GM12872 (cell line): ENCODE measurements at regions not wholly inside any gene's neighbourhood (a gene's known extent, or its start where the extent isn't known, plus 50 kb on each side); places are given as distances from the start of the nearest gene placed in this dataset.

ENCODE experiments used
- TF ChIP-seq, protein P1 (sequence below): IDR thresholded peaks from 3 replicates; pipeline ENCODE4 v1.5.1; 2011; ENCODE audit warnings: low read depth, mild to moderate bottlenecking, low read length, moderate library complexity; ENCODE audit not compliant: insufficient read depth

DNA sequence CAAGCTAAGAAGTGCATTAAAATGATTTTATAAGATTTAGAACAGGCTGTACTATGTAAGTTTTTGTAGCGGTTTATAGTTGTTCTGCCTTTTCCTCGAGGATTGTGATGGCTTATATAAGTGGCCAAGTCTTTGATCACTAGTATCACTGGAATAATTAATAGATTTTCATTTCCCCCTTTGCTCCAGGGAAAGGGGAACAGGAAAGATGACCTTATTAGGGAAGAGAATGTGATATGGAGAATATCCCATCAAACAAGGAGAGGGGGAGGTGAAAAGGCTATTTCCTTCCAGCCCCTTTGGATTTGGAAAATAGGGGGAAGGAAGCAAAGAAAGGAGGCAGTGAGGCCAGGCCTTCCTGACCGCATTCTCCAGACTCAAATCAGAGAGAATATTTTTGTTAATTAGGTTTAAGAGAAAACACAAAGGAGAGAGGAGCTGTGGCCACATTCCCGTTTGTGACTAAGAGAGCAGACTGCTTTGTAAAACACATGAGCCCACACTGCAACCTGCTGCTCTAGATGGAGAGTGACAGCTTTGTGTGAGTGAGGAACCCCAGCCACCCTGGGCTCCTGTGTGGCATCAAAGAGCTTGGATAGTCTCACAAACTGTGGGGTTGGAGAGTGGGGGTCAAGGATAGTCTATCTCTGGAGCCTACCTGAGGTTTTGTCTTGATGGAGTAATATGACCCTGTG is 359.5 kb downstream of the DTWD2 start:
- TF ChIP-seq, protein P1, sequence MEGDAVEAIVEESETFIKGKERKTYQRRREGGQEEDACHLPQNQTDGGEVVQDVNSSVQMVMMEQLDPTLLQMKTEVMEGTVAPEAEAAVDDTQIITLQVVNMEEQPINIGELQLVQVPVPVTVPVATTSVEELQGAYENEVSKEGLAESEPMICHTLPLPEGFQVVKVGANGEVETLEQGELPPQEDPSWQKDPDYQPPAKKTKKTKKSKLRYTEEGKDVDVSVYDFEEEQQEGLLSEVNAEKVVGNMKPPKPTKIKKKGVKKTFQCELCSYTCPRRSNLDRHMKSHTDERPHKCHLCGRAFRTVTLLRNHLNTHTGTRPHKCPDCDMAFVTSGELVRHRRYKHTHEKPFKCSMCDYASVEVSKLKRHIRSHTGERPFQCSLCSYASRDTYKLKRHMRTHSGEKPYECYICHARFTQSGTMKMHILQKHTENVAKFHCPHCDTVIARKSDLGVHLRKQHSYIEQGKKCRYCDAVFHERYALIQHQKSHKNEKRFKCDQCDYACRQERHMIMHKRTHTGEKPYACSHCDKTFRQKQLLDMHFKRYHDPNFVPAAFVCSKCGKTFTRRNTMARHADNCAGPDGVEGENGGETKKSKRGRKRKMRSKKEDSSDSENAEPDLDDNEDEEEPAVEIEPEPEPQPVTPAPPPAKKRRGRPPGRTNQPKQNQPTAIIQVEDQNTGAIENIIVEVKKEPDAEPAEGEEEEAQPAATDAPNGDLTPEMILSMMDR, result no peak

DNA sequence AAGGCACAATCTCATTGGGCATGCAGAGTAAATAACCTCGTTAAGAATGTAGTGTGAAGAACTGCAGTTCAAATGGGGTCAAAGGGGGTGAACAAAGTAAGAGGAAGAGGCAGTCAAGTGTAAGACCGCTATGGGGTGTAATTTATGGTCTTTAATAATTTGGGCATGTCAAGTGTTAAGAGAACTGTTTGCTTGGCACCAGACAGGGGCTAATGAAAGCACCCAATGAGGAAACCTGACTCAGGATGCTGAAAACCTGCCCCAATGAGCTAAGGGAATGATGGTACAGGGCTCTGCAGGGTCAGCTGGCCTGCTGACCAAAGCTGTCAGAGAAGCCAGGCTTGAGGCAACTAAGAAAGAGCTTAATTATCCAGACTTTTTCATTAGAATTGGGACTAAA is 368.1 kb downstream of the DTWD2 start:
- TF ChIP-seq, protein P1, result no peak

DNA sequence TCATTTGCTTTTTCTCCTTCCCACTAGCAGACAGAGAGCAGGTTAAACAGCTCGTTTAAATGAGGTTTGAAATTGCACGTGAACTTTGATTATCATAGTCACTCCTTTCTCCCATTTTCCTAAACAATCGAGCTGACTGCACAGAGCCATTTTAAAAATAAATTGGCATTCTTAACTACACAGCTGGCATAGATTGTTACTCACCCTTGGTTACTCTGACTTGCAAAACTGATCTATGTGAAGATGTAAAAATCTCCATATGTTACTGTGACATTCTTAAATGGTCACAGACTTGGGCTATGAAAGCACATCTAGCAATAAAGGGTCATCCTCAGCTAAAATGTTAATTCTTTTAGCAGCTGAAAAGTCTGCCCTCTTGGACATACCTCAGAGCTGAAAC is 368.5 kb downstream of the DTWD2 start:
- TF ChIP-seq, protein P1, result no peak

DNA sequence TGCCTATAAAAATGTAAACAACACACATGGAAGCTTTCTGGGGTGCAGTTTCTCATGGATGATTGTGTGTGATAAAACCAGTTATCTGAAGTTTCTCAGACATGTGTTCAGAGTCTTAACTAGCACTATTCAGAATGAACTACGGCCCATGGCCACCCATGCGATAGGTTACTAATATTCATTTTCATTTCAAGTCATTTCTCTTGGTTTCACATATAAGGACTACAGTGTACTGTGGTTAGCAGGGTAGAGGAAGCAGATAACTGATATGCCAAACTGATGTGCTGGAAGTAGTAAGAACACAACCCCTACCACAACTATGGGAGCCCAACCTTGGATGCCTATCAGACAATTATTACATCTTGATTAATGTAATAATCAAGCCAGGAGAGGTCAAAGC is 372.1 kb downstream of the DTWD2 start:
- TF ChIP-seq, protein P1, result no peak

DNA sequence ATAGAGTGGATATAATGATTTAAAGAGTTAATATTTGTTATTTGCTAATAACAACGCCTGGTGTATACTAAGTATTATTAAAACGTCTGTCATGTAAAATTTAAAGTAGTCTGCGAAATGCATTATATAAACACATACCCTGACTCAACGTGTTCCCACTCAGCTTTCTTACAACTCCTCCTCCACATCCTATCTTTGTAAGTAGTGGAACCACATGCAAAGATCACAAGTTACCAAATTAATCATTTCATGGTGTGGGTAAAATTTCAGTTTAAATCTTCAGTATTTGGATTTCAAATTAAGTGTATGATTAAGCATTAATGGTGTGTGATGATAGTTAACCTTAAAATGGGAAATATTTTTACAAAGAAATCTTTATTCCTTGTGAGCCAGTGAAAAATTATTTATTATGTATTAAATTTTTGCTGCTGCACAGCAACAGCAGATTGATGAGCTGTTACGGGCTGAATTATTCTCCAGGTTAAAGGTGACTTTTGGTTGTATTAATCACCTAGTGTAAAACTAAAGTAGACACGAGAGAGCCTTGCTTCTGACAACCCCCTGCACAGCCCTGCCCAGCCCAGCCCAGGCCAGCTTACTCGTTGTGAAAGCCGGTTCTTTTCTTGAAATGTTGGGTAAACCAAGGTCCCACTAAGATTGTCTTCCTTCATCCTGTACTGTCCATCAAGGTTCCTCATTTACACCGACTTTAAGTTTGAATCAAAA is 373.5 kb downstream of the DTWD2 start:
- TF ChIP-seq, protein P1, result no peak

DNA sequence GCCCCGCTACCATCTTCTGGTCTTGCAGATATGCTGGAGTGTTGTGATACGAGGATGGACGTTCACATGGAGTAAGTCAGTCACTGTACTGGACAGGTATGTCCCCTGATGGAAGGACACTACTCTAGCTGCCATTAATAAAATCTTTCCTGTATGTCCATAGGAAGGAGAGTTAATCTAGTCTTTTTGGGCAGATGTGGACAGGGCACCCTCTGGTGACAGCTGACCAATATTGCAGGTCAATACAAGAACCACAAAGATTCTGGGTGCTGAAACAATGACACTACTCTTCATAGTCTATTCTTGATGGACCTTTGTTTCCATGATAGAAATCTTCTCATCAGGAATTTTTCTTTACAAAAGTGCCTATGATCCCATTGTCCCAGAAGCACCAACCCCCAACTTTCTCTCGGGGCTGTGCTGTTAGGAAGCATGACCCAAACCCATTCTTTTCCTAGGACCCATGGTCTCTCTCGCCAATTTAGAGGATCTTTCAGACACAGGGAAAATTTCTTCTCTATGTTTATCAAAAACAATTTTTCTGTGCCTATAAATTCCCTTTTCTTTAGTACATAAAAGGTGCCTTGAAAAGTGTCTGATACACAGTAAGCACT is 376.9 kb downstream of the DTWD2 start:
- TF ChIP-seq, protein P1, result peak; percentile 75

DNA sequence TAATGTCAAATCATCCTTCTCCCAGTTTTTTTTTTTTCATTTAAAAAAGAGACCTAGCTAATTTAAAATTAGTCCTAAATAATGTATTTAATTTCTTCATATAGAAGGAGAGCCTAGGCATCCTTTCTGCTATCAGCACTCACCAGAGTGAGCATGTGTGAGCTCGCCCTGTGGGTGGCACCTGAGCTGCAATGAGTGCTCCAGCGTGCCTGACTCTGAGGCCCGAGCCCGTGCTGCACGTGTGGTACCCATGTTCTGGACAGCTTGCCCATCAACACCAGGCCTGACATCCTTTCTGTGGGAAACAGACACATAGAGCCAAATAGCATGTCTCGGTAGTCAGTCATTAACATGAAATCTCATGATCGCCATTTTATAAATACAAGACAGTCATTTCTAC is 381.4 kb downstream of the DTWD2 start:
- TF ChIP-seq, protein P1, result no peak
